IMR-90 (cell line): ENCODE measurements at regions not wholly inside any gene's neighbourhood (a gene's known extent, or its start where the extent isn't known, plus 50 kb on each side); places are given as distances from the start of the nearest gene placed in this dataset.

Source experiments
- ATAC-seq: fragments of 200-7000 bp; cut with Tn5 transposase; 2 replicates; pipeline ENCODE4 v1.9.1; 2020; ENCODE audit warnings: low read depth, mild to moderate bottlenecking, moderate library complexity
- BruUV-seq: library from RNA; stranded (reverse); fragments of 400-500 nt; replicated peaks from 2 replicates; lab custom pipeline; 2021; lab: Mats Ljungman, UMichigan
- CTCF ChIA-PET: fragments of 300-600 bp; formaldehyde crosslinking; extraction: SDS; loops from one replicate; lab custom pipeline; 2021; ENCODE audit warnings: antibody characterized with exemption; lab: Yijun Ruan, JAX
- POLR2A ChIA-PET: fragments of 300-600 bp; sonication (Branson Sonifier 250); formaldehyde crosslinking; loops from one replicate; lab custom pipeline; 2022; ENCODE audit warnings: antibody characterized with exemption; ENCODE audit not compliant: unreplicated experiment; lab: Charles Lee
- DNase-seq: peaks from one replicate; pipeline ENCODE4 v3.0.0; 2013
- H2AFZ ChIP-seq: replicated peaks from 2 replicates; pipeline ENCODE3; 2013; ENCODE audit warnings: low read length, mild to moderate bottlenecking; ENCODE audit not compliant: poor library complexity
- H2AK5ac ChIP-seq: 2 replicates; pipeline ENCODE4 v1.6.1; 2013; ENCODE audit warnings: low read depth, low read length, inconsistent platforms
- H2AK9ac ChIP-seq: replicated peaks from 2 replicates; pipeline ENCODE3; 2013; ENCODE audit warnings: mild to moderate bottlenecking, low read depth, low read length, moderate library complexity; ENCODE audit not compliant: poor library complexity
- H2BK120ac ChIP-seq: 2 replicates; pipeline ENCODE4 v1.6.1; 2013; ENCODE audit warnings: low read depth, low read length, inconsistent platforms
- H2BK15ac ChIP-seq: 3 replicates; pipeline ENCODE4 v1.6.1; 2013; ENCODE audit warnings: low read depth, low read length, inconsistent platforms
- H2BK20ac ChIP-seq: 2 replicates; pipeline ENCODE4 v1.6.1; 2013; ENCODE audit warnings: low read depth, mild to moderate bottlenecking, inconsistent platforms, low read length, moderate library complexity
- H2BK5ac ChIP-seq: 2 replicates; pipeline ENCODE4 v1.6.1; 2013; ENCODE audit warnings: mild to moderate bottlenecking, low read depth, low read length, inconsistent platforms; ENCODE audit not compliant: poor library complexity, severe bottlenecking
- H3K14ac ChIP-seq: replicated peaks from 2 replicates; pipeline ENCODE4 v1.6.1; 2013; ENCODE audit warnings: low read depth, low read length, inconsistent platforms
- H3K18ac ChIP-seq: 2 replicates; pipeline ENCODE4 v1.6.1; 2013; ENCODE audit warnings: low read depth, low read length, control low read depth
- H3K23ac ChIP-seq: 2 replicates; pipeline ENCODE4 v1.6.1; 2013; ENCODE audit warnings: low read depth, low read length, inconsistent platforms
- H3K27ac ChIP-seq: 2 replicates; pipeline ENCODE4 v1.5.1; 2013; ENCODE audit warnings: mild to moderate bottlenecking, control low read depth, low read length; ENCODE audit not compliant: insufficient read depth
- H3K27me3 ChIP-seq: 2 replicates; pipeline ENCODE4 v1.6.1; 2013; ENCODE audit warnings: low read length; ENCODE audit not compliant: control insufficient read depth, insufficient read depth
- H3K36me3 ChIP-seq: 2 replicates; pipeline ENCODE4 v1.6.1; 2013; ENCODE audit warnings: low read length, mixed read lengths; ENCODE audit not compliant: control insufficient read depth, insufficient read depth
- H3K4ac ChIP-seq: 2 replicates; pipeline ENCODE4 v1.6.1; 2013; ENCODE audit warnings: low read depth, low read length, inconsistent platforms
- H3K4me1 ChIP-seq: 2 replicates; pipeline ENCODE4 v1.6.1; 2013; ENCODE audit warnings: low read length, mixed read lengths; ENCODE audit not compliant: control insufficient read depth, insufficient read depth
- H3K4me2 ChIP-seq: 2 replicates; pipeline ENCODE4 v1.6.1; 2013; ENCODE audit warnings: low read depth, mild to moderate bottlenecking, control low read depth, low read length, moderate library complexity
- H3K4me3 ChIP-seq: 2 replicates; pipeline ENCODE4 v1.5.1; 2013; ENCODE audit warnings: low read depth, mild to moderate bottlenecking, control low read depth, low read length, moderate library complexity; ENCODE audit not compliant: insufficient read depth
- H3K56ac ChIP-seq: 2 replicates; pipeline ENCODE4 v1.6.1; 2013; ENCODE audit warnings: low read length, inconsistent platforms; ENCODE audit not compliant: insufficient read depth; ENCODE audit errors: extremely low read depth
- H3K79me1 ChIP-seq, 2 experiments: 2 replicates each; pipeline ENCODE4 v1.6.1; 2013; ENCODE audit warnings: low read length in 2 of 2, inconsistent platforms in 1 of 2, low read depth in 1 of 2
- H3K9ac ChIP-seq: 2 replicates; pipeline ENCODE4 v1.6.1; 2013; ENCODE audit warnings: low read depth, low read length, control low read depth
- H3K9me1 ChIP-seq: 2 replicates; pipeline ENCODE4 v1.6.1; 2013; ENCODE audit warnings: low read length, inconsistent platforms; ENCODE audit not compliant: insufficient read depth
- H3K9me3 ChIP-seq: 2 replicates; pipeline ENCODE4 v1.6.1; 2013; ENCODE audit warnings: low read length; ENCODE audit not compliant: control insufficient read depth, insufficient read depth
- H4K20me1 ChIP-seq: 2 replicates; pipeline ENCODE4 v1.6.1; 2013; ENCODE audit warnings: low read length, inconsistent platforms; ENCODE audit not compliant: insufficient read depth
- H4K5ac ChIP-seq: 2 replicates; pipeline ENCODE4 v1.6.1; 2013; ENCODE audit warnings: mild to moderate bottlenecking, low read depth, low read length, control low read depth
- H4K8ac ChIP-seq, 2 experiments: 2 replicates each; pipeline ENCODE4 v1.6.1; 2013; ENCODE audit warnings: low read depth in 2 of 2, low read length in 2 of 2, control low read depth in 1 of 2, inconsistent platforms in 1 of 2
- H4K91ac ChIP-seq: 2 replicates; pipeline ENCODE4 v1.6.1; 2013; ENCODE audit warnings: low read depth, low read length, inconsistent platforms; ENCODE audit not compliant: insufficient read depth
- CTCF ChIP-seq: conservative IDR thresholded peaks from 2 replicates; pipeline ENCODE4 v1.5.1; 2012; ENCODE audit warnings: mild to moderate bottlenecking, low read depth, low read length, improper control_type of control experiment
- FOS ChIP-seq: fragments of 150-350 bp; IDR thresholded peaks from 2 replicates; pipeline ENCODE4 v1.6.1; 2016; ENCODE audit warnings: low read depth, low read length
- MAFK ChIP-seq: IDR thresholded peaks from 2 replicates; pipeline ENCODE4 v1.6.1; 2012; ENCODE audit warnings: low read depth, low read length, improper control_type of control experiment
- MXI1 ChIP-seq: IDR thresholded peaks from 2 replicates; pipeline ENCODE4 v1.6.1; 2012; ENCODE audit warnings: low read depth, mild to moderate bottlenecking, low read length, moderate library complexity, borderline replicate concordance
- POLR2A ChIP-seq: IDR thresholded peaks from 2 replicates; pipeline ENCODE4 v1.6.1; 2012; ENCODE audit warnings: mild to moderate bottlenecking, low read depth, low read length
- RAD21 ChIP-seq: IDR thresholded peaks from 2 replicates; pipeline ENCODE4 v1.6.1; 2012; ENCODE audit warnings: low read length, improper control_type of control experiment
- SMC3 ChIP-seq: fragments of 150-350 bp; IDR thresholded peaks from 2 replicates; pipeline ENCODE4 v1.6.1; 2016; ENCODE audit warnings: low read depth, mild to moderate bottlenecking, antibody characterized with exemption, low read length, moderate library complexity
- USF2 ChIP-seq: fragments of 150-350 bp; IDR thresholded peaks from 2 replicates; pipeline ENCODE4 v1.6.1; 2017; ENCODE audit warnings: mild to moderate bottlenecking, antibody characterized with exemption, low read length, low read depth
- WGBS, 2 experiments: methylation state at CpG; one replicate each; pipeline versions ENCODE4 v1.1.5 to v1.1.7; 2013; ENCODE audit warnings: missing lambda C conversion rate in 2 of 2; ENCODE audit not compliant: insufficient read length in 1 of 2; ENCODE audit errors: extremely low coverage in 2 of 2; 5-methylcytosine and 5-hydroxymethylcytosine counted together
- dilution Hi-C: fragments of 300-500 bp; cut with HindIII; formaldehyde crosslinking; loops from one replicate; pipeline ENCODE4 v1.14.3; 2018; ENCODE audit warnings: low sequenced_read_pairs; ENCODE audit not compliant: unreplicated experiment
- in situ Hi-C: fragments of 300-500 bp; cut with MboI; formaldehyde crosslinking; loops from 3 replicates; pipeline ENCODE4 v1.14.3; 2019; ENCODE audit warnings: low sequenced_read_pairs, inconsistent platforms, mixed read lengths
- intact Hi-C: fragments of 100-400 bp; cut with micrococcal nuclease; formaldehyde crosslinking; loops from 2 replicates; pipeline ENCODE4 v1.10.0; 2022

GRCh38 chr4:60805500-60806313 lies 394.4 kb upstream of the ADGRL3 start:
- H4K8ac ChIP-seq, result no peak overlapping the region
- no peak overlapping the region for H3K9ac ChIP-seq
- dilution Hi-C loops, result no loop called here
- no peaks in the 10 kb centered on the region for H3K36me3 ChIP-seq
- intact Hi-C loops, result no loop called here
- H4K5ac ChIP-seq, result no peak overlapping the region
- POLR2A ChIA-PET, result no interaction called here
- H3K18ac ChIP-seq, result no peak overlapping the region
- H2BK20ac ChIP-seq, result no peak overlapping the region
- H3K4ac ChIP-seq, result no peak overlapping the region
- ATAC-seq, result peak; percentile 80
- CTCF ChIA-PET, result interaction anchor here (0.5 to 1.1 kb wide), 6 partner anchors 19 to 753 kb away, joined by 3 to 6 read pairs (median 3); no protein-coding TSS in a partner anchor
- no peaks in the 10 kb centered on the region for H3K79me1 ChIP-seq
- H4K91ac ChIP-seq, result no peak overlapping the region
- in situ Hi-C loops, result no loop called here
- H2BK15ac ChIP-seq, result no peak overlapping the region; the same call in 2 of the 3 replicates
- DNase-seq, result peak; percentile 31
- WGBS, 2 experiments, result 31% methylated on average over 2 of the region's 6 CpGs; no CpG with 5 or more reads in 1 of the 2 experiments
- no peak overlapping the region for H3K4me3 ChIP-seq
- no peaks in the 10 kb centered on the region for H3K4me1 ChIP-seq
- no peak overlapping the region for H2BK120ac ChIP-seq
- TF ChIP-seq FOS (no peak), USF2 (peak; percentile 24; the same call in 1 of the 2 replicates), MXI1 (no peak), SMC3 (0 out of 2 replicates have a peak, but pooled peaks have one; percentile 21), MAFK (no peak), RAD21 (peak; percentile 51), POLR2A (no peak), CTCF (peak; percentile 51)
- no peak overlapping the region for H2AK5ac ChIP-seq
- H3K27me3 ChIP-seq, result no peaks in the 10 kb centered on the region
- H3K9me3 ChIP-seq, result no peaks in the 10 kb centered on the region
- H2AFZ ChIP-seq, result peak overlapping the region; percentile 13
- no peak overlapping the region for H3K23ac ChIP-seq
- BruUV-seq, result no TSS peak
- H3K14ac ChIP-seq, result no peak overlapping the region
- no peak overlapping the region for H3K27ac ChIP-seq
- H4K20me1 ChIP-seq, result no peaks in the 10 kb centered on the region
- no peaks in the 10 kb centered on the region for H3K9me1 ChIP-seq
- peak overlapping the region; percentile 76 for H3K4me2 ChIP-seq
- H3K56ac ChIP-seq, result no peak overlapping the region; the same call in 1 of the 2 replicates
- H2AK9ac ChIP-seq, result no peak overlapping the region
- no peak overlapping the region for H2BK5ac ChIP-seq
